WTC11 (cell line): ENCODE measurements at regions not wholly inside any gene's neighbourhood (a gene's known extent, or its start where the extent isn't known, plus 50 kb on each side); places are given as distances from the start of the nearest gene placed in this dataset.

ENCODE experiments used
- ATAC-seq: fragments of 200-7000 bp; cut with Tn5 transposase; 2 replicates; pipeline ENCODE4 v1.10.0; 2021; ENCODE audit warnings: mild to moderate bottlenecking, moderate library complexity
- CTCF ChIA-PET: fragments of 300-600 bp; sonication (Branson Sonifier 250); formaldehyde crosslinking; loops from one replicate; lab custom pipeline; 2021; ENCODE audit warnings: antibody characterized with exemption; lab: Charles Lee
- POLR2A ChIA-PET: fragments of 350-600 bp; sonication (Branson Sonifier 250); formaldehyde crosslinking; loops from one replicate; lab custom pipeline; 2021; ENCODE audit warnings: antibody characterized with exemption; lab: Charles Lee
- DNase-seq: peaks from one replicate; pipeline ENCODE4 v3.0.0; 2021; ENCODE audit warnings: low spot score
- H3K27ac Mint-ChIP-seq: 2 replicates; pipeline ENCODE4 v1.8.0; 2021; ENCODE audit warnings: mixed read lengths
- H3K27me3 Mint-ChIP-seq: 2 replicates; pipeline ENCODE4 v1.8.0; 2021; ENCODE audit warnings: low read depth, mild to moderate bottlenecking, moderate library complexity, mixed read lengths
- H3K36me3 Mint-ChIP-seq: 2 replicates; pipeline ENCODE4 v1.8.0; 2021; ENCODE audit warnings: mixed read lengths
- H3K4me1 Mint-ChIP-seq: 2 replicates; pipeline ENCODE4 v1.8.0; 2022; ENCODE audit warnings: mixed read lengths
- H3K4me3 Mint-ChIP-seq: 2 replicates; pipeline ENCODE4 v1.8.0; 2021; ENCODE audit warnings: mild to moderate bottlenecking, moderate library complexity, mixed read lengths
- H3K9me3 Mint-ChIP-seq: 2 replicates; pipeline ENCODE4 v1.8.0; 2021; ENCODE audit warnings: mixed read lengths
- CBFB ChIP-seq: sonication (generic); formaldehyde crosslinking; IDR thresholded peaks from 2 replicates; pipeline ENCODE4 v1.8.1; 2022; ENCODE audit warnings: mild to moderate bottlenecking, low read depth, missing genetic modification reagents
- ELF4 ChIP-seq: sonication (generic); formaldehyde crosslinking; IDR thresholded peaks from 2 replicates; pipeline ENCODE4 v1.8.1; 2022; ENCODE audit warnings: low read depth, mild to moderate bottlenecking, moderate library complexity, missing genetic modification reagents
- JAZF1 ChIP-seq: fragments of 250-450 bp; sonication (Bioruptor Pico); IDR thresholded peaks from 2 replicates; pipeline ENCODE4 v1.9.0; 2021; ENCODE audit warnings: moderate library complexity, mild to moderate bottlenecking, inconsistent platforms
- JUN ChIP-seq: sonication (generic); formaldehyde crosslinking; IDR thresholded peaks from 2 replicates; pipeline ENCODE4 v1.8.0; 2023; ENCODE audit warnings: mild to moderate bottlenecking, missing genetic modification reagents
- NFE2L1 ChIP-seq: sonication (generic); formaldehyde crosslinking; IDR thresholded peaks from 2 replicates; pipeline ENCODE4 v1.8.1; 2023; ENCODE audit warnings: missing genetic modification reagents
- NFYB ChIP-seq: sonication (generic); formaldehyde crosslinking; conservative IDR thresholded peaks from 2 replicates; pipeline ENCODE4 v1.8.0; 2022; ENCODE audit warnings: low read depth, missing genetic modification reagents
- NR2C2 ChIP-seq: sonication (generic); formaldehyde crosslinking; IDR thresholded peaks from 2 replicates; pipeline ENCODE4 v1.8.0; 2022; ENCODE audit warnings: mild to moderate bottlenecking, missing genetic modification reagents
- OVOL2 ChIP-seq: fragments of 250-450 bp; sonication (Bioruptor Pico); IDR thresholded peaks from 2 replicates; pipeline ENCODE4 v1.9.0; 2021; ENCODE audit warnings: mild to moderate bottlenecking, borderline replicate concordance
- RORB ChIP-seq: fragments of 250-450 bp; sonication (Bioruptor Pico); IDR thresholded peaks from 2 replicates; pipeline ENCODE4 v1.9.0; 2021; ENCODE audit warnings: mild to moderate bottlenecking
- TEAD1 ChIP-seq: sonication (generic); formaldehyde crosslinking; IDR thresholded peaks from 2 replicates; pipeline ENCODE4 v1.8.0; 2022; ENCODE audit warnings: mild to moderate bottlenecking, missing genetic modification reagents
- ZBTB21 ChIP-seq: sonication (generic); formaldehyde crosslinking; IDR thresholded peaks from 2 replicates; pipeline ENCODE4 v1.8.1; 2023; ENCODE audit warnings: mild to moderate bottlenecking, missing genetic modification reagents, borderline replicate concordance
- ZNF121 ChIP-seq: sonication (generic); formaldehyde crosslinking; IDR thresholded peaks from 2 replicates; pipeline ENCODE4 v1.8.0; 2023; ENCODE audit warnings: missing genetic modification reagents
- ZNF263 ChIP-seq: sonication (generic); formaldehyde crosslinking; IDR thresholded peaks from 2 replicates; pipeline ENCODE4 v1.8.1; 2022; ENCODE audit warnings: low read depth, mild to moderate bottlenecking, moderate library complexity, missing genetic modification reagents
- ZNF671 ChIP-seq: fragments of 250-450 bp; sonication (Bioruptor Pico); IDR thresholded peaks from 2 replicates; pipeline ENCODE4 v1.8.0; 2021; ENCODE audit warnings: mild to moderate bottlenecking
- TF ChIP-seq, protein P1 (sequence below): sonication (generic); formaldehyde crosslinking; IDR thresholded peaks from 2 replicates; pipeline ENCODE4 v1.8.1; 2023; ENCODE audit warnings: mild to moderate bottlenecking, missing genetic modification reagents, moderate library complexity
- TF ChIP-seq, protein P2 (sequence below): sonication (generic); formaldehyde crosslinking; IDR thresholded peaks from 2 replicates; pipeline ENCODE4 v1.8.0; 2022; ENCODE audit warnings: mild to moderate bottlenecking, missing genetic modification reagents
- TF ChIP-seq, protein P3 (sequence below): fragments of 250-450 bp; sonication (Bioruptor Pico); IDR thresholded peaks from 2 replicates; pipeline ENCODE4 v1.8.0; 2021; ENCODE audit warnings: mild to moderate bottlenecking
- TF ChIP-seq, protein P4 (sequence below): fragments of 250-450 bp; sonication (Bioruptor Pico); IDR thresholded peaks from 2 replicates; pipeline ENCODE4 v2.1.2; 2022; ENCODE audit warnings: mild to moderate bottlenecking, moderate library complexity
- TF ChIP-seq, protein P5 (sequence below): fragments of 250-450 bp; sonication (Bioruptor Pico); IDR thresholded peaks from 2 replicates; pipeline ENCODE4 v1.9.0; 2021; ENCODE audit warnings: mild to moderate bottlenecking
- TF ChIP-seq, protein P6 (sequence below): sonication (generic); formaldehyde crosslinking; IDR thresholded peaks from 2 replicates; pipeline ENCODE4 v1.8.1; 2022; ENCODE audit warnings: mild to moderate bottlenecking, missing genetic modification reagents, moderate library complexity, borderline replicate concordance

DNA sequence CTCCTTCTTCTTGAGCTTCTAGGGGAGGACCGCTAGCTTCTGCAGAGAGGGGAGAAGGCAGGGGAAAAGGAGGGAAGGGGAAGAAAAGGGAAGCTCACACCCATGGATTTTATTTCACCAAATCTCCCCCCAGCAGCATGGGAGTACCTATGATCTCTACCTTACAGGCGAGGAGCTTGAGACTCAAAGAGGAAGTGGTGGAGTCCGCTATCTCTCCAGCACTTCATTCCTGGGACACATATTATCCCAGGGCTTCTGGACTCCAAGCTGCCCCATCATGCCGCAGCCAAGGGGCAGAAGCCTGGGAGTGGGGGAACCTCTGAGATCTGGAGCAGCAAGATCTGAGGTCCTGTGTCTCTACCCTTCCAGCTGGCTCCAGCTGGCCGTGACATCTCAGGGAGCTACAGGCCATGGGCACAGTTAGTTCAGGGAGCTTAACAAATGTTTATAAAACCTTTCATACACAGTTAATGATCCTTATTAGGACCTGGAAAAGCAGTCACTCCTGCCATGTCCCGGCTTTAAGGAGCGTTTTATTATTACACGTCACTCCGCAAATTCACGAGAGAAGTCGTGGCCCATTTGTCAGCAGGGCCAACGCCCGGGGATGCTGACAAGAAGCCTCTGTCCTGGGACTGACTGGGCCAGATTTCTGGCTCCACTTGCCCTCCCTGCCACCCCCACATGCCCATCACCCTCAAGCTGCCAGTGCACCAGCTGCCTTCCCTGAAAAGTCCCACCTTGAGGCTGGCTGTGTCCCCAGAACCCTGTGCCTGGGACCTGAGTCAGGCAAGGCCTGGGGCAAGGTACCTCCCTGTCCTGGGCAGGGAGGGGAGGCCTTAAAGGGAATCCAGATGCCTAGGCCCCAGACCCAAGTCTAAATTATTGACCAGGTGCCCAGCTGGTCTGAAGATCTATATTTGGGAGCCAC, 132.1 kb upstream of the ZMIZ1 start (continued):
- TF ChIP-seq ZNF263 (CRISPR knock-in tag) (no peak), ZNF121 (CRISPR knock-in tag) (no peak), NFE2L1 (no peak)
- TF ChIP-seq, protein P1, sequence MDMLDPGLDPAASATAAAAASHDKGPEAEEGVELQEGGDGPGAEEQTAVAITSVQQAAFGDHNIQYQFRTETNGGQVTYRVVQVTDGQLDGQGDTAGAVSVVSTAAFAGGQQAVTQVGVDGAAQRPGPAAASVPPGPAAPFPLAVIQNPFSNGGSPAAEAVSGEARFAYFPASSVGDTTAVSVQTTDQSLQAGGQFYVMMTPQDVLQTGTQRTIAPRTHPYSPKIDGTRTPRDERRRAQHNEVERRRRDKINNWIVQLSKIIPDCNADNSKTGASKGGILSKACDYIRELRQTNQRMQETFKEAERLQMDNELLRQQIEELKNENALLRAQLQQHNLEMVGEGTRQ, result no peak

DNA sequence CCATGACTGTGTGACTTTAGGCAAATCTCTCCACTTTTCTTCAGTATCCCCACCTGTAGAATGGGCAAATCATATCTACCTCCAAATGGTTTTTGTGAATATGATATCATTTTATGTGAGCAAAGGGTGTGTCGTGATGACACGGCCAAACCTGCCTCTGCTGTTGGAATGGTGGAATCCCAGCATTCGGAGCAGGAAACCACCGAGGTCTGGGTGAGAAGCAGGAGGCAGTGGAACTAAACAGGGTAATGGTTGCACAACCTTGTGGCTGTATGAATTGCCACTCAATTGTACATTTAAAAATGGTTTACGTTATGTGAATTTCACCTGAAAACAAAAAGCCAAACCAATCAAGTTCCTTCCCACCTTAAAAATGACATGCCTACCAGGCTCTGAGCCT, 131.4 kb upstream of the ZMIZ1 start:
- no peak overlapping the region for H3K27ac Mint-ChIP-seq
- TF ChIP-seq ZNF263 (CRISPR knock-in tag), result no peak
- no peak for TF ChIP-seq JUN
- TF ChIP-seq, protein P2, sequence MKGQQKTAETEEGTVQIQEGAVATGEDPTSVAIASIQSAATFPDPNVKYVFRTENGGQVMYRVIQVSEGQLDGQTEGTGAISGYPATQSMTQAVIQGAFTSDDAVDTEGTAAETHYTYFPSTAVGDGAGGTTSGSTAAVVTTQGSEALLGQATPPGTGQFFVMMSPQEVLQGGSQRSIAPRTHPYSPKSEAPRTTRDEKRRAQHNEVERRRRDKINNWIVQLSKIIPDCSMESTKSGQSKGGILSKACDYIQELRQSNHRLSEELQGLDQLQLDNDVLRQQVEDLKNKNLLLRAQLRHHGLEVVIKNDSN (CRISPR knock-in tag), result no peak
- TF ChIP-seq, protein P3, sequence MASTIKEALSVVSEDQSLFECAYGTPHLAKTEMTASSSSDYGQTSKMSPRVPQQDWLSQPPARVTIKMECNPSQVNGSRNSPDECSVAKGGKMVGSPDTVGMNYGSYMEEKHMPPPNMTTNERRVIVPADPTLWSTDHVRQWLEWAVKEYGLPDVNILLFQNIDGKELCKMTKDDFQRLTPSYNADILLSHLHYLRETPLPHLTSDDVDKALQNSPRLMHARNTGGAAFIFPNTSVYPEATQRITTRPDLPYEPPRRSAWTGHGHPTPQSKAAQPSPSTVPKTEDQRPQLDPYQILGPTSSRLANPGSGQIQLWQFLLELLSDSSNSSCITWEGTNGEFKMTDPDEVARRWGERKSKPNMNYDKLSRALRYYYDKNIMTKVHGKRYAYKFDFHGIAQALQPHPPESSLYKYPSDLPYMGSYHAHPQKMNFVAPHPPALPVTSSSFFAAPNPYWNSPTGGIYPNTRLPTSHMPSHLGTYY (CRISPR knock-in tag), result no peak
- TF ChIP-seq, protein P4, sequence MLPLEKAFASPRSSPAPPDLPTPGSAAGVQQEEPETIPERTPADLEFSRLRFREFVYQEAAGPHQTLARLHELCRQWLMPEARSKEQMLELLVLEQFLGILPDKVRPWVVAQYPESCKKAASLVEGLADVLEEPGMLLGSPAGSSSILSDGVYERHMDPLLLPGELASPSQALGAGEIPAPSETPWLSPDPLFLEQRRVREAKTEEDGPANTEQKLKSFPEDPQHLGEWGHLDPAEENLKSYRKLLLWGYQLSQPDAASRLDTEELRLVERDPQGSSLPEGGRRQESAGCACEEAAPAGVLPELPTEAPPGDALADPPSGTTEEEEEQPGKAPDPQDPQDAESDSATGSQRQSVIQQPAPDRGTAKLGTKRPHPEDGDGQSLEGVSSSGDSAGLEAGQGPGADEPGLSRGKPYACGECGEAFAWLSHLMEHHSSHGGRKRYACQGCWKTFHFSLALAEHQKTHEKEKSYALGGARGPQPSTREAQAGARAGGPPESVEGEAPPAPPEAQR (CRISPR knock-in tag), result no peak
- TF ChIP-seq JAZF1 (CRISPR knock-in tag), result no peak
- TF ChIP-seq ZBTB21 (CRISPR knock-in tag), result no peak
- TF ChIP-seq NR2C2, result no peak
- TF ChIP-seq RORB, result no peak
- no peak for TF ChIP-seq ELF4 (CRISPR knock-in tag)
- TF ChIP-seq, protein P5, sequence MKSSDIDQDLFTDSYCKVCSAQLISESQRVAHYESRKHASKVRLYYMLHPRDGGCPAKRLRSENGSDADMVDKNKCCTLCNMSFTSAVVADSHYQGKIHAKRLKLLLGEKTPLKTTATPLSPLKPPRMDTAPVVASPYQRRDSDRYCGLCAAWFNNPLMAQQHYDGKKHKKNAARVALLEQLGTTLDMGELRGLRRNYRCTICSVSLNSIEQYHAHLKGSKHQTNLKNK (CRISPR knock-in tag), result no peak
- TF ChIP-seq, protein P6, sequence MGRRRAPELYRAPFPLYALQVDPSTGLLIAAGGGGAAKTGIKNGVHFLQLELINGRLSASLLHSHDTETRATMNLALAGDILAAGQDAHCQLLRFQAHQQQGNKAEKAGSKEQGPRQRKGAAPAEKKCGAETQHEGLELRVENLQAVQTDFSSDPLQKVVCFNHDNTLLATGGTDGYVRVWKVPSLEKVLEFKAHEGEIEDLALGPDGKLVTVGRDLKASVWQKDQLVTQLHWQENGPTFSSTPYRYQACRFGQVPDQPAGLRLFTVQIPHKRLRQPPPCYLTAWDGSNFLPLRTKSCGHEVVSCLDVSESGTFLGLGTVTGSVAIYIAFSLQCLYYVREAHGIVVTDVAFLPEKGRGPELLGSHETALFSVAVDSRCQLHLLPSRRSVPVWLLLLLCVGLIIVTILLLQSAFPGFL (CRISPR knock-in tag), result no peak
- TF ChIP-seq, protein P1, result no peak
- TF ChIP-seq ZNF671 (CRISPR knock-in tag), result no peak
- TF ChIP-seq CBFB (CRISPR knock-in tag), result no peak
- no peak for TF ChIP-seq NFYB (CRISPR knock-in tag)
- no peak for TF ChIP-seq TEAD1
- no peak for TF ChIP-seq OVOL2
- peaks cover 16% of the 10 kb centered on the region for H3K4me1 Mint-ChIP-seq
- POLR2A ChIA-PET, result no interaction called here
- no peaks in the 10 kb centered on the region for H3K27me3 Mint-ChIP-seq
- H3K9me3 Mint-ChIP-seq, result peaks cover 5% of the 10 kb centered on the region
- H3K36me3 Mint-ChIP-seq, result peaks cover 4% of the 10 kb centered on the region
- ATAC-seq (no peak), DNase-seq (no peak)
- CTCF ChIA-PET, result interaction anchor here (2.1 kb wide), 1 partner anchor 258 kb away, joined by 4 read pairs; no protein-coding TSS in a partner anchor
- no peak overlapping the region for H3K4me3 Mint-ChIP-seq
